ENCODE measurements at regions not wholly inside any gene's neighbourhood (a gene's known extent, or its start where the extent isn't known, plus 50 kb on each side); places are given as distances from the start of the nearest gene placed in this dataset.

- DNase-seq (ENCODE audit: low read depth, low spot score) (no peak), FAIRE-seq (no peak)
- Histone ChIP-seq H3K9me3 (ENCODE audit: control insufficient read depth, low read depth, low read length) (peaks cover 2% of the 10 kb centered on the region), H3K36me3 (ENCODE audit: control insufficient read depth in 2 of 2, extremely low read depth in 1 of 2, insufficient read depth in 2 of 2, low read length in 2 of 2) (no peaks in the 10 kb centered on the region), H3K4me3 (ENCODE audit: control insufficient read depth in 2 of 3, extremely low read depth in 1 of 3, insufficient read depth in 2 of 3, low read depth in 1 of 3, low read length in 3 of 3) (no peak overlapping the region), H3K27me3 (ENCODE audit: control insufficient read depth, extremely low read depth, insufficient read depth, low read length) (no peaks in the 10 kb centered on the region), H3K79me2 (ENCODE audit: control insufficient read depth, insufficient read depth, low read length) (no peaks in the 10 kb centered on the region), H3K27ac (ENCODE audit: control insufficient read depth, insufficient read depth, low read length) (no peak overlapping the region), H2AFZ (ENCODE audit: control insufficient read depth, low read length) (no peak overlapping the region), H4K20me1 (ENCODE audit: control insufficient read depth, extremely low read depth, insufficient read depth, low read length) (no peaks in the 10 kb centered on the region), H3K4me1 (ENCODE audit: control insufficient read depth, extremely low read depth, insufficient read depth, low read length) (no peaks in the 10 kb centered on the region), H3K9ac (ENCODE audit: control insufficient read depth, extremely low read depth, insufficient read depth, low read length) (no peak overlapping the region), H3K4me2 (ENCODE audit: control insufficient read depth, extremely low read depth, insufficient read depth, low read depth, low read length) (no peak overlapping the region), H3K9me1 (ENCODE audit: control insufficient read depth, extremely low read depth, insufficient read depth, low read length) (no peaks in the 10 kb centered on the region)
- dilution Hi-C loops (cut with MboI; ENCODE audit: extremely low pct_ligation_motif_present, low sequenced_read_pairs): no loop called here
- TF ChIP-seq EZH2 (IDR thresholded peaks at IDR 0.05; ENCODE audit: low read length): no peak
- TF ChIP-seq CTCF (optimal IDR thresholded peaks at IDR 0.05 in 1 of 3, IDR thresholded peaks at IDR 0.05 in 1 of 3, conservative IDR thresholded peaks at IDR 0.05 in 1 of 3; ENCODE audit: extremely low read depth in 1 of 3, insufficient read depth in 2 of 3, low read length in 3 of 3): no peak
Measured at GRCh38 chr4:4749137-4749536, 110.3 kb upstream of the MSX1 start.

DNA sequence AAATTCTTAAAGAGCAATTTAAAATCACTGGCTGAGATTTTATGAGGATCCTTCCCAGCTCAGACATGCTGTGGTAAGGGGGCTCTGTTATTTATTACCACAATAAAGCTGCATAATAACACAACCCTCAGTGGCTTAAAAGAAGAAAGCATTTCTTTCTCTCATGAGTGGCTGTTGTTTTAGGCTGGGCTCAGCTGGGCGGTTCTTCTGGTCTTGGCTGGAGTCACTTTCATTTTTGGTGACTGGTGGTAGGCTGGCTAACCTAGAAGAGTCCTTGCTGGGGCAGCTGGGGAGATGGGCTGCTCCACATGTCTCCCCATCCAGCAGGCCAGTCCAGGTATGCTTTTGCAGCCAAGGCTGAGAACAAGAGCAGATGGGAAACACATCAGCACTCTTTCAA lies 113.0 kb upstream of the MSX1 start:
- TF ChIP-seq EZH2 (IDR thresholded peaks at IDR 0.05; ENCODE audit: low read length) (no peak), CTCF (optimal IDR thresholded peaks at IDR 0.05 in 1 of 3, IDR thresholded peaks at IDR 0.05 in 1 of 3, conservative IDR thresholded peaks at IDR 0.05 in 1 of 3; ENCODE audit: extremely low read depth in 1 of 3, insufficient read depth in 2 of 3, low read length in 3 of 3) (no peak)
- Histone ChIP-seq H3K9ac (ENCODE audit: control insufficient read depth, extremely low read depth, insufficient read depth, low read length) (no peak overlapping the region), H3K9me1 (ENCODE audit: control insufficient read depth, extremely low read depth, insufficient read depth, low read length) (no peaks in the 10 kb centered on the region), H3K79me2 (ENCODE audit: control insufficient read depth, insufficient read depth, low read length) (no peaks in the 10 kb centered on the region), H2AFZ (ENCODE audit: control insufficient read depth, low read length) (no peak overlapping the region), H3K4me2 (ENCODE audit: control insufficient read depth, extremely low read depth, insufficient read depth, low read depth, low read length) (no peak overlapping the region), H4K20me1 (ENCODE audit: control insufficient read depth, extremely low read depth, insufficient read depth, low read length) (no peaks in the 10 kb centered on the region), H3K4me3 (ENCODE audit: control insufficient read depth in 2 of 3, extremely low read depth in 1 of 3, insufficient read depth in 2 of 3, low read depth in 1 of 3, low read length in 3 of 3) (no peak overlapping the region), H3K4me1 (ENCODE audit: control insufficient read depth, extremely low read depth, insufficient read depth, low read length) (no peaks in the 10 kb centered on the region), H3K27me3 (ENCODE audit: control insufficient read depth, extremely low read depth, insufficient read depth, low read length) (no peaks in the 10 kb centered on the region), H3K9me3 (ENCODE audit: control insufficient read depth, low read depth, low read length) (peaks cover 2% of the 10 kb centered on the region), H3K27ac (ENCODE audit: control insufficient read depth, insufficient read depth, low read length) (no peak overlapping the region), H3K36me3 (ENCODE audit: control insufficient read depth in 2 of 2, extremely low read depth in 1 of 2, insufficient read depth in 2 of 2, low read length in 2 of 2) (no peaks in the 10 kb centered on the region)
- dilution Hi-C loops (cut with MboI; ENCODE audit: extremely low pct_ligation_motif_present, low sequenced_read_pairs): no loop called here
- FAIRE-seq (no peak), DNase-seq (ENCODE audit: low read depth, low spot score) (no peak)
